ENCODE measurements at regions not wholly inside any gene's neighbourhood (a gene's known extent, or its start where the extent isn't known, plus 50 kb on each side); places are given as distances from the start of the nearest gene placed in this dataset.
A peak's percentile ranks its signal among the peaks of the same experiment; 100 is the strongest.

DNA sequence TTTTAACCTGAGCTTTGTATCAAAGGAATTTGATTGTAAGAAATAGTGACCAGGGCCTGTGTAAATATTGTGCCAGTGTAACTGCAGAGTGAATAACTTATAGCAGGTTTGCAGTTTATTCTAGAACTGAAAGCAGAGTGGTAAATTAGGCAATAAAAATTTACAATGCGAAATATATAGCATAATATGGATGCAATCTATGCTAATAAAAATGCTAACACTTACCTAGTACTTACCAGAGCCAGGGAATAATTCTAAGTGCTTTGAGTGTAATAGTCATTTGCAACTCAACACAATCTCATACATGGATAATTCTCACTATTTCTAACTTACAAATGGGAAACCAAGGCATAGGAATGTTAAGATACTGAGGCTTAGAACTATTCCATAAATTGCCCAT is 303.4 kb downstream of the ISL1 start:
- in situ Hi-C loops (cut with HindIII; ENCODE audit: low pct_unique_long_range_greater_than_20kb, low sequenced_read_pairs), result no loop called here
- H3K27me3 ChIP-seq (ENCODE audit: control insufficient read depth, insufficient read depth, low read length), result no peaks in the 10 kb centered on the region
- CTCF ChIA-PET, result no interaction called here
- ATAC-seq (no peak), DNase-seq (ENCODE audit: low read depth, low spot score) (no peak)
- no TSS peak for BruUV-seq (replicated peaks)
- H3K9me3 ChIP-seq (ENCODE audit: control insufficient read depth, insufficient read depth, low read depth, low read length), result no peaks in the 10 kb centered on the region
- H3K4me1 ChIP-seq (ENCODE audit: control insufficient read depth, insufficient read depth, low read length), result no peaks in the 10 kb centered on the region
- intact Hi-C loops (cut with micrococcal nuclease; ENCODE audit: unreplicated experiment), result no loop called here
- no peak overlapping the region for H3K27ac ChIP-seq (ENCODE audit: low read length)
- POLR2A ChIA-PET, result no interaction called here
- TF ChIP-seq TCF7L2 (IDR thresholded peaks at IDR 0.05; ENCODE audit: low read depth, low read length) (no peak), SIN3A (IDR thresholded peaks at IDR 0.05; ENCODE audit: borderline replicate concordance, insufficient read depth, low read depth, low read length) (no peak), POLR2AphosphoS5 (IDR thresholded peaks at IDR 0.05; ENCODE audit: low read depth, low read length) (no peak)
- TF ChIP-seq, protein P1, sequence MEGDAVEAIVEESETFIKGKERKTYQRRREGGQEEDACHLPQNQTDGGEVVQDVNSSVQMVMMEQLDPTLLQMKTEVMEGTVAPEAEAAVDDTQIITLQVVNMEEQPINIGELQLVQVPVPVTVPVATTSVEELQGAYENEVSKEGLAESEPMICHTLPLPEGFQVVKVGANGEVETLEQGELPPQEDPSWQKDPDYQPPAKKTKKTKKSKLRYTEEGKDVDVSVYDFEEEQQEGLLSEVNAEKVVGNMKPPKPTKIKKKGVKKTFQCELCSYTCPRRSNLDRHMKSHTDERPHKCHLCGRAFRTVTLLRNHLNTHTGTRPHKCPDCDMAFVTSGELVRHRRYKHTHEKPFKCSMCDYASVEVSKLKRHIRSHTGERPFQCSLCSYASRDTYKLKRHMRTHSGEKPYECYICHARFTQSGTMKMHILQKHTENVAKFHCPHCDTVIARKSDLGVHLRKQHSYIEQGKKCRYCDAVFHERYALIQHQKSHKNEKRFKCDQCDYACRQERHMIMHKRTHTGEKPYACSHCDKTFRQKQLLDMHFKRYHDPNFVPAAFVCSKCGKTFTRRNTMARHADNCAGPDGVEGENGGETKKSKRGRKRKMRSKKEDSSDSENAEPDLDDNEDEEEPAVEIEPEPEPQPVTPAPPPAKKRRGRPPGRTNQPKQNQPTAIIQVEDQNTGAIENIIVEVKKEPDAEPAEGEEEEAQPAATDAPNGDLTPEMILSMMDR (IDR thresholded peaks at IDR 0.05), result no peak
- TF ChIP-seq, protein P2, sequence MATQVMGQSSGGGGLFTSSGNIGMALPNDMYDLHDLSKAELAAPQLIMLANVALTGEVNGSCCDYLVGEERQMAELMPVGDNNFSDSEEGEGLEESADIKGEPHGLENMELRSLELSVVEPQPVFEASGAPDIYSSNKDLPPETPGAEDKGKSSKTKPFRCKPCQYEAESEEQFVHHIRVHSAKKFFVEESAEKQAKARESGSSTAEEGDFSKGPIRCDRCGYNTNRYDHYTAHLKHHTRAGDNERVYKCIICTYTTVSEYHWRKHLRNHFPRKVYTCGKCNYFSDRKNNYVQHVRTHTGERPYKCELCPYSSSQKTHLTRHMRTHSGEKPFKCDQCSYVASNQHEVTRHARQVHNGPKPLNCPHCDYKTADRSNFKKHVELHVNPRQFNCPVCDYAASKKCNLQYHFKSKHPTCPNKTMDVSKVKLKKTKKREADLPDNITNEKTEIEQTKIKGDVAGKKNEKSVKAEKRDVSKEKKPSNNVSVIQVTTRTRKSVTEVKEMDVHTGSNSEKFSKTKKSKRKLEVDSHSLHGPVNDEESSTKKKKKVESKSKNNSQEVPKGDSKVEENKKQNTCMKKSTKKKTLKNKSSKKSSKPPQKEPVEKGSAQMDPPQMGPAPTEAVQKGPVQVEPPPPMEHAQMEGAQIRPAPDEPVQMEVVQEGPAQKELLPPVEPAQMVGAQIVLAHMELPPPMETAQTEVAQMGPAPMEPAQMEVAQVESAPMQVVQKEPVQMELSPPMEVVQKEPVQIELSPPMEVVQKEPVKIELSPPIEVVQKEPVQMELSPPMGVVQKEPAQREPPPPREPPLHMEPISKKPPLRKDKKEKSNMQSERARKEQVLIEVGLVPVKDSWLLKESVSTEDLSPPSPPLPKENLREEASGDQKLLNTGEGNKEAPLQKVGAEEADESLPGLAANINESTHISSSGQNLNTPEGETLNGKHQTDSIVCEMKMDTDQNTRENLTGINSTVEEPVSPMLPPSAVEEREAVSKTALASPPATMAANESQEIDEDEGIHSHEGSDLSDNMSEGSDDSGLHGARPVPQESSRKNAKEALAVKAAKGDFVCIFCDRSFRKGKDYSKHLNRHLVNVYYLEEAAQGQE (IDR thresholded peaks at IDR 0.05; ENCODE audit: insufficient read depth in 1 of 2, low read depth in 2 of 2, low read length in 1 of 2), result no peak
- no peaks in the 10 kb centered on the region for H3K36me3 ChIP-seq (ENCODE audit: control insufficient read depth, insufficient read depth, low read length)
- H3K4me3 ChIP-seq (ENCODE audit: low read depth in 2 of 2, low read length in 2 of 2), result no peak overlapping the region

DNA sequence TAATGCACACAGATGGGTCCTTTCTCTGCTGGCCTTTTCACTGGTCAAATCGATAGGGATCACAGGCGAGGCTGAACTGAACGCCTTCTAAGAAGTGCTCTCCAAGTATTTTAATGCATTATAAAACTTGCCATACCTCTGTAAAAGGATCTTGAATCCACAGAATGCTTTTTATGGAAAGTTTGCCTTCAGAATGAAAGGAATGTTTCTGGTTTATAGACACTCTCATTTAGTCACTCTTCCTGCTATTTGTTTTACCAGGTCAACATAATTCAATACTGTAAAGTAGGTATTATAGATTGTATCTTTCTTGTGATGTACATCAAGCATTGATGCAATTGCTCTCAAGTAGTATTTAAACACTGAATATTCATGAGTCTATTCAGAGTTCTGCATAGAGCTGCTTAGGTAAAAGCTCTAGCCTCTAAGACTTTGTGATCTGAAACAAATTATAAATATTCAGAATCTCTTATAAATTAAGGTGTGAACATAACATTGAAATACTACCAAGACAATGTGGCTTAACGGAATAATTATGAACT is 308.4 kb downstream of the ISL1 start:
- no peak for DNase-seq (ENCODE audit: low read depth, low spot score)
- POLR2A ChIA-PET, result no interaction called here
- H3K36me3 ChIP-seq (ENCODE audit: control insufficient read depth, insufficient read depth, low read length), result no peaks in the 10 kb centered on the region
- H3K4me1 ChIP-seq (ENCODE audit: control insufficient read depth, insufficient read depth, low read length), result no peaks in the 10 kb centered on the region
- no peak overlapping the region for H3K27ac ChIP-seq (ENCODE audit: low read length)
- no TSS peak for BruUV-seq (replicated peaks)
- intact Hi-C loops (cut with micrococcal nuclease; ENCODE audit: unreplicated experiment), result no loop called here
- no peak for TF ChIP-seq POLR2AphosphoS5 (IDR thresholded peaks at IDR 0.05; ENCODE audit: low read depth, low read length)
- TF ChIP-seq TCF7L2 (IDR thresholded peaks at IDR 0.05; ENCODE audit: low read depth, low read length), result 0 out of 2 replicates have a peak, but pooled peaks have one; percentile 35
- CTCF ChIA-PET, result no interaction called here
- in situ Hi-C loops (cut with HindIII; ENCODE audit: low pct_unique_long_range_greater_than_20kb, low sequenced_read_pairs), result no loop called here
- H3K27me3 ChIP-seq (ENCODE audit: control insufficient read depth, insufficient read depth, low read length), result no peaks in the 10 kb centered on the region
- no peak overlapping the region for H3K4me3 ChIP-seq (ENCODE audit: low read depth in 2 of 2, low read length in 2 of 2)
- H3K9me3 ChIP-seq (ENCODE audit: control insufficient read depth, insufficient read depth, low read depth, low read length), result no peaks in the 10 kb centered on the region
- ATAC-seq, result no peak

DNA sequence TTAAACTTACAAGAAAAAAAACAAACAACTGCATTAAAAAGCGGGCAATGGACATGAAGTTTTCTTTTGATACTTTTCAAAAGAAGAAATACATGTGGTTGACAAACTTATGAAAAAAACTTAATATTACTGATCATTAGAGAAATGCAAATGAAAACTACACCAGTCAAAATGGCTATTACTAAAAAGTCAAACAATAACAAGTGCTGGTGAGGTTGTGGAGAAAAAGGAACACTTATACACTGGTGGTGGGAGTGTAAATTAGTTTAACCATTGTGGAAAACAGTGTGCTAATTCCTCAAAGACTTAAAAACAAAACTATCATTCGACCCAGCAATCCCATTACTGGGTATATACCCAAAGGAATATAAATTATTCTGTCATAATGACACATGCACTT is 311.6 kb downstream of the ISL1 start:
- Histone ChIP-seq H3K4me3 (ENCODE audit: low read depth in 2 of 2, low read length in 2 of 2) (no peak overlapping the region), H3K9me3 (ENCODE audit: control insufficient read depth, insufficient read depth, low read depth, low read length) (no peaks in the 10 kb centered on the region), H3K4me1 (ENCODE audit: control insufficient read depth, insufficient read depth, low read length) (no peaks in the 10 kb centered on the region), H3K27ac (ENCODE audit: low read length) (no peak overlapping the region), H3K27me3 (ENCODE audit: control insufficient read depth, insufficient read depth, low read length) (no peaks in the 10 kb centered on the region), H3K36me3 (ENCODE audit: control insufficient read depth, insufficient read depth, low read length) (no peaks in the 10 kb centered on the region)
- TF ChIP-seq, protein P2 (IDR thresholded peaks at IDR 0.05; ENCODE audit: insufficient read depth in 1 of 2, low read depth in 2 of 2, low read length in 1 of 2), result no peak
- TF ChIP-seq, protein P1 (IDR thresholded peaks at IDR 0.05), result no peak
- TF ChIP-seq SIN3A (IDR thresholded peaks at IDR 0.05; ENCODE audit: borderline replicate concordance, insufficient read depth, low read depth, low read length) (no peak), POLR2AphosphoS5 (IDR thresholded peaks at IDR 0.05; ENCODE audit: low read depth, low read length) (no peak), TCF7L2 (IDR thresholded peaks at IDR 0.05; ENCODE audit: low read depth, low read length) (no peak)
- in situ Hi-C loops (cut with HindIII; ENCODE audit: low pct_unique_long_range_greater_than_20kb, low sequenced_read_pairs), result no loop called here
- DNase-seq (ENCODE audit: low read depth, low spot score) (no peak), ATAC-seq (no peak)
- CTCF ChIA-PET, result no interaction called here
- intact Hi-C loops (cut with micrococcal nuclease; ENCODE audit: unreplicated experiment), result no loop called here
- POLR2A ChIA-PET, result no interaction called here
- BruUV-seq (replicated peaks), result no TSS peak

Measured in Panc1 (cell line).